ENCODE measurements at regions not wholly inside any gene's neighbourhood (a gene's known extent, or its start where the extent isn't known, plus 50 kb on each side); places are given as distances from the start of the nearest gene placed in this dataset.

DNA sequence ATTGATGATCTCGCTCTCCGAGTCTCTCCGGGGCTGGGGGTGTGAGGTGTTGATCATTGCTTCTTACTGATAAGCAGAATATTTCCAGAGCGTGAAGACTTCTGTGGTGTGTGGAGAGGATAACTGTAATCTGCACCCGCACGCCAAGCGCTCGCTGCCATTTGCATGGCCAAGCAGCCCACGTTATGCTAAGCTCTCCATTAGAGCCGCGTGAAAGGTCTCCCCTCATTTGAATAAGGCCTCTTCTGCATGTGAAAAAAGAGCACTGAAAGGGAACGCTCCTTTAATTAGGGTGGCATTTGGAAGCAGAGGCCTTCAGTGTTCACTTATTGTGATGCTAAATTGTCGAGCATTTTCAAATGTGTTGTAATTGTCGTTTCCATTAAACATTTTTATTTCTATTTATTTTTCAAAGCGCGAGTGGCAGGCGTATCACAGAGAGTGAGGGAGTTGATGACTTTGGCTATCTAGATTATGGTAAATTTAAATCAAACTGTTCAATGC is 163.6 kb upstream of the IRX2 start:
- peak; percentile 61 for DNase-seq (ENCODE audit: low read depth, low spot score)

DNA sequence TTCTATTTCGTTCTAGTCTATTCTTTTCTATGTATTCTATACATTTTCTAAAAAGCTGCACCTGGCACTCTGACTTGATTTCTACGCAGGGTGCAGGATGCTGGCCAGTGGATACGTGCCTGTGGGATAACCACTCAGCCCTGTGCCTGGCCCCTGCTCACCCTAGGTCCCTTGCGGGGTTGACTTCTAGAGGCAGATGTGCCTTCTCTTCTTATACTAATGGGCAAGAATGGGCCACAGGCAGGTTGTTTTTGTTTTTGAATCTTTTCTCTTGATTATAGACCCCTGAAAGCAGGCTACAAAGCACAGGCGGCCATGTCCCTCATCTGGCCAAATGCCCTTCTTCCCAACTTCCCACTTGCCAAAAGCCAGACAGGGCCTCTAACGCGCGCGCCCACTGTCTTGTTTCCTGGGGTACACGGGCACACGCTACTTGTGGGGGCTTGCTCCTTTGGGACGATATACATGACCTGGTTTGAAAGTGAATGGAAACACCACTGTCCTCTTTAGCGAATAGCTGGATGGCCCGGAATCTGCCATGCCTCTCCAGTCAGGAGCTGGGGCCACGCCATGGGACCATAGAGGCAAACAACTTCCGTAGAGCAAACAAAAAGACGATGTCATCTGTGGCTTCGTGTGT is 162.7 kb upstream of the IRX2 start:
- DNase-seq (ENCODE audit: low read depth, low spot score) = no peak

DNA sequence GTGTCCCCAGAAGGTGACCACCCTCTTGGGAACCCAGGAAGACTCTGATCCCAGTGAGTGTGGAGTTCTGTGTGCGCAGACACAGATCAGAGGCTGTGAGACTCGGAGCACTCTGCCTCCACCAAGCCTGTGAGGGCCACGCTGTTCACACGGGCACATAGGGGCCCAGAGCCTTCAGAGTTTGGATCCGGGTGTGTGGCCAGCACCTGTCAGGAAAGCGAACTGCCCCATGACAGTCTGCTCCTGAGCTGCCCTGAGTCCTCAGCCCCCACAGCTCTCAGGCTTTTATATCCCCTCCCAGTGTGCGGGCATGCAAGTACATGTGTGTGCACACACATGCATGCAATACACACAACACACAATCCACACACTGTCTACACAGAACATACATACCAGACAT is 161.8 kb upstream of the IRX2 start:
- DNase-seq (ENCODE audit: low read depth, low spot score) = no peak

DNA sequence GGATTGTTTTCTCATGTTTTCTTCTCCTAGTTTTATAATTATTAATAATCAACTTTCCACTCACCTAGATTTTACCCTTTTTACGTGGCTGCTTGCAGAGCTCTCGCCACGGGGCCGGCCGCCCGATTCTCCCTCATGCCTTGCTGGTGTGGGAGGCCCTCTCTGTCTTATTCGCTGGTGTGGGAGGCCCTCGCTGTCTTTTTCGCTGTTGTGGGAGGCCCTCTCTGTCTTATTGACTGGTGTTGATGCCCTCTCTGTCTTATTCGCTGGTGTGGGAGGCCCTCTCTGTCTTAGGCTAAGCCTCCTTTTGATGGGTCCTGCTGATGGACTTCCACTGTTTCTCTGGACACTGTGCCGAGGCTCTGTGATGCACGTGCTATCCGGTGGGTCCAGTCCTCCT is 161.3 kb upstream of the IRX2 start:
- no peak for DNase-seq (ENCODE audit: low read depth, low spot score)

DNA sequence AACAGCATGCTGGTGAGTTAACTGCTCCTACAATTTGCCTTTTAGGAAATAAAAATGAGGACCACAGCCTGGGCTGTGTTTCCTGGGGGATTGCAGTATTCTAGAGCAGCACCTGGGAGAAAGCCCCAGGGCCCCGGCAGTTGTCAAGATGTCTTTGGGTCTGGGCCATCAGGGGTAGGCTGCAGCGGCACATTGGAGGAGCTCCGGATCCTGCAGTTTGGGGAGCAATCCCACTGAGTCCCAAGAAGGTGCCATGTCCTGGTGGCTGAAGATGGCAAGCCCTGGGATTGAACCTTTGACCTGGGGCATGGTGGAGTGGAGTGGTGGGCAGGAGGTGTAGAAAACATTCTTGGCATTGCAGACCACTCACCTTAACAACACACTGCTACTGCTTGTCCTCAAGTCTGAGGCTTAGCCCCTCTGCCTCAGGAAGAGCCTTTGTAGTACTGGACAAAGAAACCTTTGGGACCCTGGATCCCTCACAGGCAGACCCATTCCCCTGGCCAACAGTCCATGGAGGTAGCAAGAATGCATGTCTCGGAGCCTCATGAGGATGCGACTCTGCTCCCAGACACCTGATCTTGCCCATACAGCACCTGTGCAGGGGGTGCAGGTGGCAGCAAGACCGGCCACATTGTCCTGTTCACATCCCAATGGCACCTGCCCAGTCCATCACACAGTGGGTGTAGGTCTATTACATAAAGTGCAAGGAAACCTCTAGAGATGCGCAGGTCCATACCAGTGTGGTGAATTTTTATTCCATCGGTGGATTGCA is 159.1 kb upstream of the IRX2 start:
- no peak for DNase-seq (ENCODE audit: low read depth, low spot score)

DNA sequence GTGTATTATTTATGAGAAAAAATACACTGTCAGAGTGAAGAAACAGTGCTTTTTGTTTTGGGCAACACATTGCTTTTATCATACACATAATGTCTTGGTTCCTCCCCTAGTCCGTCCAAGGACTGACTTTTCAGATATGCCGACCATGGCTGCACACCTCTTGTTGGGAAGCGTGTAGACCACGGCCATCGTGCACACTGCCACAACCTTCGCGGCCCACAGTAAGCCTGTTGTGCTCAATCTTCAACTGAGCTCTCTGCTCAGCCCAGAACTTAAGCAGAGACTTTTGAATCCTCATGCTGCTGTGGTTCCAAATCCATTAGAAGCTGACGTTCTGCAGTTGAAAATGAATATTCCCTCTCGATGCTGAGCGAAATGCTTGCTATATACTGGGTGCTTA is 157.6 kb upstream of the IRX2 start:
- no peak for DNase-seq (ENCODE audit: low read depth, low spot score)

DNA sequence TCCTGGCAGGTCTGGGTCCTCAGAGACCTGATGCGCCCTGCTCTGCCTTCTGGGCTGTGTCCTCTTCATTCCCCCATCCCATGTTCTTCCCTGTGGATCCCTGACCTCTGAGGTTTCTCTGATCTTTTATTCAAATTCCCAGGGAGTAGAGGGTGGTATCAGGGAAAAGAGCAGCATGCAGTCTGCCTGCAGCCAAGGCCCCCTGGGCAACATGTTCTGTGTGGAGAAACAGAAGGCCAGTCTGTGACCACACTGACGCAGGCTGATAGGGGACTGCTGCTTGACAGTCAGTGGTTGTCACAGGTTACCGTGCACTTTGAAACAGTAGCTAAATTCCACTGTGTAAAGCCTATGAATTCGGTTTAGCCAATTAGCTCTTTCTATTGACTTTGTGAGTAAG is 156.6 kb upstream of the IRX2 start:
- no peak for DNase-seq (ENCODE audit: low read depth, low spot score)

DNA sequence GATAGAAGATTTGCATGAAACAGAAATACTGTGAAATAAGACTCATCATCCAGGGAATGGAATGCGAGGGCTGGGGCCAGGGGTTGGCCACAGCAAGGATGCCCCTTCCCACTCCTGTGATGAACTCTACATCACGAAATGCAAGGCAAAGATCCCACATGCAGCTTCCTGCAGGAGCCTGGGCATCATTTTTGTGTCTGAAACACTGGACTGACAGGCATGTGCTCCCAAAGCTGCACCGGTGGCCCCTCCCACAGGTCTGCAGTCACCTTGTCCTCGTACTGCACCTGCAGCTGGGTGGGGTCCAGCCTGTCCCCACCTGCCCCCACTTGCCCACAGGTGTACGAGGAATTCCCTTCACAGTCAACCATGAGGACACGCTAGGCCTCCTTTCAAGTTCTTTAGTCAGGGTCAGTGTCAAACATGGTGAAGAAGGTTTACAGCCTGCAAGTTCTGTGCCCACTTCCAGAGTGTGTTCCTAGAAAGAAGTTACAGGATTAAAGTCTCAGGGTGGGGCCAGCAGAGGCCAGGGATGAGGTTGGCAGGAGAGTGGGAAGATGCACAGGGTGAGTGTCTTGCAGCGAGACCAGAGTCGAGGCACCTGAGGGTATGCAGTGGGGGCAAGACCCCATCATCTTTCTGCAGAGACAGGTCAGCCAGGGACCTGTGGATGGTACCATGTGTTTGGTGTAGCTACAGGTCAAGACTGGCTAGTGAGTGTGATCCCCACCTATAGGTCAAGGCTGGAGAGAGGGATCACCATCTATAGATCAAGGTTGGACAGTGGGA is 155.0 kb upstream of the IRX2 start:
- DNase-seq (ENCODE audit: low read depth, low spot score) = no peak

DNA sequence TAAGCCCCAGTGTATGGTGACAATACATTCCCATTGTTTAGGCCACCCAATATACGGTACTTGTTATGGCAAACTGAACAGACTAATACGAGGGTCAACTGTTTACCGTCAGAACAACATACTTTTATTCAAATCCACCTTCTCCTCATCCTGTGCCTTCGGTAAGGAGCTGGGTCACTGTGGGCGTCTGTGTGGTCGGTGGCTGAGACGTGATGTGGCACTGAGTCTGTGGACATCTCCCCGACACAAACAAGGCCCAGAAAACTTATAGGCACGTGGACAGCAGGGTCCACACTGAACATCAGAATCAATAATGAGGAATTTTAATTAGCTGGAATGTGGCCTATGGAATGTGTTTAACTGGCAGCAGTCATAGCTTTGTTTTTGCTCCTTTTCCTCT is 154.3 kb upstream of the IRX2 start:
- no peak for DNase-seq (ENCODE audit: low read depth, low spot score)

DNA sequence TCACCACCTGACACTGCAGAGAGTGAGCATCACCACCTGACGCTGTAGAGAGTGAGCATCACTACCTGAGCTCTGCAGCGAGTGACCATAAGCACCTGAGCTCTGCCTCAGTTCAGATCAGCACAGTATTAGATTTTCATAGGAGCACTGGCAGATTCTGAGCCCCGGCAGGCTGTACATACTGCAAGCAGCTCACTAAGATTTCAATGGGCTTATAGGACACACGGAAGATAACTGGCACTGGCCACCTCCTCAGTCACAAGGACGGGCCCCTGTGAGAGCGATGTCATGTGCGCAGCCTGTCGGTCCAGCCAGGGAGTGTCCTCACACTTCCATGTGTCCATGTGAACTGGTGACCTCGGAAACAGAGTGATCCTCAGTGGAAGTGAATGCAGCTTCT is 153.5 kb upstream of the IRX2 start:
- DNase-seq (ENCODE audit: low read depth, low spot score) = no peak

DNA sequence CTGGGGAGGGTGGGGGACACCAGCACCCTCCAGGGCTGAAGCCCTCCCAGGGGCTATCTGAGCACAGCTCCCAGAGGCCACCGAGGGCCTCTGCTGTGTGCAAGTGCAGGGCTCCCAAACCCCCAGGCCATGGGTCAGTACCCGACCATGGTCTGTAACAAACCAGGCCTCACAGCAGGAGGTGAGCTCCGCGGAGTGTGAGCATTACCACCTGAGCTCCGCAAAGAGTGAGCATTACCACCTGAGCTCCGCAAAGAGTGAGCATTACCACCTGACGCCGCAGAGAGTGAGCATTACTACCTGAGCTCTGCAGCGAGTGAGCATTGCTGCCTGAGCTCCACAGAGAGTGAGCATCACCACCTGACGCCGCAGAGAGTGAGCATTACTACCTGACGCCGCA is 152.9 kb upstream of the IRX2 start:
- no peak for DNase-seq (ENCODE audit: low read depth, low spot score)

DNA sequence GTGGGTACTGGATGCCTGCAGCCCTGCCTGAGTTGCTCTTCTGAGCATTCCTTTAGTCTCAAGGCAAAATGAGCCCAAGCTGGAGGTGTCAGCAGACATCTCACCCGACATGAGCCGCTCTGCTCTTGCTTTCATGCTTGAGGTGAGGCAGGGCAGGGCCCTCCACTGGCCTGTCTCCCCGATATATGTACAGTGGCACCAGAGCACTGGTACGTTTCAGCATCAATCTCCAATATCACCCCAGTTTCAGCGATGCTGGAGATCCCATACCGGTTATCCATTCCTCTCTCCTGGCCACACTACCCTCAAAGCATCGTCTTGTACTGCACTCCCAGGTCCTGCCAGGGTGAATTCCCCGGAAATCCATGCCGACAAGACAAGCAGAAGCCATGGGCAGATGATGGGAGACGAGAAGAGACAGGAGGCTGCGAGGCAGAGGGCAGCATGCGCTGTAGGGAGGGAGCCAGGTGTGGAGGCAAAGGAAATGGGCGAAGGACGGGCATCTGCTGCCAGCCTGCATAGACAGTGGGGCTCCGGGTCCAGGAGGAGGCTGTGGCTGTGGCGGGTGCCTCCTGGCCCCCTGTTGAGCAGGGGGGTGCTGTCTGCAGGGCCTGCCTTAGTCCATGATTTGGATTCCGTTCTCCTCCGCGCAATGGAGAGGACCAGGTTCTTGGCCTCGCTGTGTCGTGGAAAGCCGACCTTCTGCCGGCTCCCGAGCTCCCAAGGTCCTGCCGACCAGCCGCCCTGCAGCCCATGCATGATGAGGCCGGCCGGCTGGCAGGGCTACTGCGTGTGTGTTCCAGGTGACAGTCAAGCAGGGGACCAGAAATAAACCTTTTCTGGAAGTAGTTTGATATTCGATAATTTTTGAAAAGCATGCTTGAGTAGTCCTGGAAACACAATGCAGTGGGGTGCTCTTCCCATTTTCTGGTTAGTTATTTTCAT is 152.2 kb upstream of the IRX2 start:
- no peak for DNase-seq (ENCODE audit: low read depth, low spot score)

DNA sequence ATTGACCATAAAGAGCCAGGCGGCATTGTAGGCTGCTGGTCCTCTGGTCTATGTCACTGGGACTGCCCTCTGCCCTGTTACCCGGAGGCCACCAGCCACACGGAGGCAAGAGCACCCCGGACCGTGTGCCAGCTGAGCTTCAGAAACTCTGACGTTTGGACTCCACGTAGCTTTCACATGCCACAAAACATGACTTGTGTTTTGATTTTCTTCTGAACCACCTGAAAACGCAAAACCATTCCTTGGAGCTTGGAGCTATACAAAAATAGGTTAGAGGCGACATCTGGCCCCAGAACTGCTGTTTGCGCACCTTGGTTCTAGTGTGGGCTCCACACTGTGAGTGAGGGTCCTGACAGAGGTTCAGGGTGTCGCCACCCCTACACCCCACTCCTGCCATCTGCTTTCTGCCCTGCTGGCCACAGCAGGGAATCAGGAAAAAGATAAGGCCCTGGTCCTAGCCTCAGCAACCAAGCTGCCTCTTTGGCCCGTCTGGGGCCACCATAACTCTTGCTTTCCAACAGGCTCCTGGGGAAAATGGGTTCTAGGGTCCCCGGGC is 151.3 kb upstream of the IRX2 start:
- no peak for DNase-seq (ENCODE audit: low read depth, low spot score)

DNA sequence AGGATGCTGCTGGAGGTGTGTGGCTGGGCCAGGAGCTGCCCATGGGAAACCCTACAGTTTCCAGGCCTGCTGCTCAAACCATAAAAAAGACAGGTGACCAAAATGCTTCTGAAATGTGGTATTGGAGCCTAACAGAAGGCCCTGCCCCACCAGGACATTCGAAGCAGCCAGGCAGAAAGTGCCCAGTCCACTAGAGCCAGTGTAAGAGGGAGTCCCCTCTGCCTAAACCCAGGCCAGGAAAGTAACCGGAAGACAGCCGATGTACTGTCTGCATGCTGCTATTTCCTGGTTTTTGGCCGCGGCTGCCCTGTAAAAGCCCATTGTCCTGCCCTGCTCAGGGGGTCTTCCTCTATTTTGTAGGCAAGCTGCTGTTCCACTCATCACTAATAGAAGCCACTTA is 150.7 kb upstream of the IRX2 start:
- DNase-seq (ENCODE audit: low read depth, low spot score) = no peak

DNA sequence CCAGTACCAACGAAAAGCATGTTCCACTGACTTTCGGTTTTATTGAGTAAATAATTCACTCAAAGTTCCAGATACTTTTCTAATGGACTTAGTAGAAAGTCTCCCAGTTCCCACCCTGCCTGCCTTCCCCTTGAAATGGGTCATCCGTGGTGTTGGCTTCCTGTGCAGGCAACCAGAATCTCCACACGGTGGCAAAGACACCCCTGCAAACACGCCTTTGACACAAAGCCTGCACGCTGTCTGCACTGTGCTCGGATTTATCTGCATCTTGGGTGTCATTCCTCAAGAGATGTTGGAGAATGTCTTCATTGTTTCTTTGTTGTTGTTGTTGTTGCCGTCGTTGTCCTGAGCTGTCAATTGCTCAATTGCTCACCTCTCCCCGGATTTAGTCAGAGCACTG is 150.0 kb upstream of the IRX2 start:
- DNase-seq (ENCODE audit: low read depth, low spot score) = no peak

DNA sequence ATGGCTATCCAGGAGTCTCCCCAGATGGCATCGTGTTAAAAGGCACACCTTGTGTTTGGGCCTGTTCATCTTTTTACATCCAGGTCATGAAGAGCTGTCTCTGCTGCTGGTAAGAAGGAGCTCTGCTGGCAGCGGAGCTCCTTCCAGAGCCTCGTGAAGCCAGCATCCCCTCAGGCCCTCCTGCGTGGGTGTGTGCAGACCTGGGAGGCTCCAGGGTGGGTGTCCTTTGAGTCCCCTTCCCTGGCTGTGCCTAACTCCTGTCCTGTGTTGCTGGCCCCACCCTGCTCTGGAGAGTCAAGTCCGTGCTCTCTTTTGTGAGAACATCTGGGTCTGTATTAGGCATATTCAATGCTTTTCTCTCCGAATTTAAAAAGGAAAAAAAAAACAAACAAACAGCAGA is 149.6 kb upstream of the IRX2 start:
- no peak for DNase-seq (ENCODE audit: low read depth, low spot score)

DNA sequence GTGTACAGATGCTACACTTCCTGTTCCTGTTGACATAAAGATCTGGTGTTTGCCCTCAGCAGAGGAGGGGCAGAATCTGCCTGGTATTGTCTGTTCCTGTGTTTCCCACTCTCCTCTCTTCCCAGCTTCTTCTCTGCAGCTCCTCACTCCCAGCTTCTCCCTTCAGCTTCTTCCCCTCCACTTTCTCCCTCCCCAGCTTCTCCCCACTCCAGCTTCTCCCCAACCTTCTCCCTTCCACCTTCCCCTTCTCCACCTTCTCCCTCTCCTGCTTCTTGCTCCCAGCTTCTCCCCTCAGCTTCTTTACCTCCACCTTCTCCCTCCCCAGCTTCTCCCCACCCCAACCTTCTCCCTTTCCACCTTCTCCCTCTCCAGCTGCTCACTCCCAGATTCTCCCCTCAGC is 148.9 kb upstream of the IRX2 start:
- no peak for DNase-seq (ENCODE audit: low read depth, low spot score)

DNA sequence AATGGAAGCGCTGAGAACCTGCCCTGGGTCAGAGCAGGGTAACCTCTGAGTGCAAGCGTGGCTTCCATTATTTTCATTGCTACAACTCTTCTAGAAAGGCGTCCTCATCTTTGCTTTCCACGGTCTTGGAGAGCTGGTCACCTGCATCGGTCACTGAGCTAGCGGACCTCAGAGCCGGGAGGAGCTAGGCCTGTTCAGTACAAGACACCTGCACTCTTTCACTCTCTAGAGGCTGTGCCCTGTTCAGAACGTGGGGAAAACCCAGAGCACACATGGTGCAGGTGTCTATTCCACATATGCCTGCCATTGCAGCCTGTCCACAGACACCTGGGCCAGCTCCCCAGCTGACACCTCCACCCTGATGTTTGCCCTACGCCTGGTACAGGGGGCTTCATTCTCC is 147.8 kb upstream of the IRX2 start:
- DNase-seq (ENCODE audit: low read depth, low spot score) = no peak

DNA sequence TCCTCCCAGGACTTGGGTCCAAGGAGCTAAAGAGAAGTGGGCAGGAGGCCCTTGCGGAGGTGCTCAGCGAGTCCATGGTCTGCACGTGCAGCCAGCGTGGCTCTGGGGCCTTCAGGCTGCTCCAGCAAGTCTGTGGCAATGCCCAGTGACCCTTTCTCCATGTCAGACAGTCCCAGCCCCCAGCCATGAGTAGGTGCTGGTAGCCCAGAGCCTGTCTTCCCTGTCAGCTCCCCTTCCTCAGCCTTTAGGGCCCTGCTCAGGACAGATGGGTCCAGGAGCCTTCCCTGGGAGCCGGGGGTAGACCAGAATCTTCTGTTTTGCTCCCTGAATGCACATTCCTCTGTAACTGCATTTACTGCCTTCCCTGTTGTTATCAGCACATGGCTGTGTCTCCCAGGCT is 147.2 kb upstream of the IRX2 start:
- no peak for DNase-seq (ENCODE audit: low read depth, low spot score)

DNA sequence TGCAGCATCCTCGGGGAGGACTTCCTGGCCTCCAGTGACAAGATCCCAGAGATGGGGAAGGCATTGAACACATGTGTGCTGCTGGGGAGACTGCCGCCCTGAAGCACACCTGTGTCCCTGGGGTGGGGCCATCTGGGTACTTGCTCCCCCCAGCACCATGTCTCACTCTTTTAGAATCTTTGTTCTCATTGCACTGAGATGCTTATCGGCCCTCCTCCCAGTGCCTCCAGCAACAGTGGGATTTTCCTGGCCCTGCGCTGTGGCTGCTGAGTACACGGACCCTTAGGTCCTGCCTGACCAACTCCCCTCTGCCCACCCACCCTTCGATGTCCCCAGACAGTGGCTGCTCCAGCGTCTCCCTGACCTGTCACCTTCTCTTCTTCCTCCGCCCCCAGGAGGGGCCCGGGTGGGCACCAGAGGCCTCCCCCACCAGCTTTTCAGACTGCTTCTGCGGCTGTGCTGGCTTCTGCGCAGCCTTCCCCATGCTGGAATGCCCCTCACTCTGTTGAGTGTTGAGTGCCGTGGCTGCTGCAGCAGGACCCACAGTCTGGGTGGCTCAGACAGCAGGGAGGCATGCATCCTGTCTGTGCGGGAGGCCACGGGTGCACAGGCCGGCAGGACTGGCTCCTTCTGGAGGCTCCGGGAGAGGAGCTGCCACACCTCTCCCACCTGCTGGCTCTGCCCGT is 145.9 kb upstream of the IRX2 start:
- DNase-seq (ENCODE audit: low read depth, low spot score) = no peak

Measured in ELF-1 (cell line).